ENCODE measurements at regions not wholly inside any gene's neighbourhood (a gene's known extent, or its start where the extent isn't known, plus 50 kb on each side); places are given as distances from the start of the nearest gene placed in this dataset.

GRCh38 chr6:23145781-23146180 is 576.4 kb downstream of the HDGFL1 start:
- no peak for TF ChIP-seq EZH2 (IDR thresholded peaks at IDR 0.05; ENCODE audit: borderline replicate concordance, low read length)
- no peak for TF ChIP-seq CTCF (IDR thresholded peaks at IDR 0.05; ENCODE audit: low read length)

Data from OCI-LY1 (cell line).